ENCODE measurements at regions not wholly inside any gene's neighbourhood (a gene's known extent, or its start where the extent isn't known, plus 50 kb on each side); places are given as distances from the start of the nearest gene placed in this dataset.

DNA sequence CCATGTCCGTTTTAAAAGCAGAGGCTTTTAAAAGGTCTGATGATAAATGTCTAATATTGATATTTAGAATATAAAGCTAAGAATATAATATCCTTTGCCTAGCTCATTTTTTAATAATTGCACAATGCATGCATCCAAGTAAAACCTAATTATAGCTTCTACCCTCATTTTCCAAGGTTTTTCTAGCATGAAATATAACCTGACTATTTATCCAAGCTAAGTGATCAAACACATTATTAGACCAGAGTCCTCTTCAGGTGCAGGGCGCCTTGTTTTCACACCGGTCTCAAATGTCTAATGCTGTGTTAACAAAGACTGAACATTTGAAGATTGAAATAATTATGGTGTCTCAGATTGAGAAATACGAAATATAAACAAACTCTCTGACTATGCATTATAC lies 648.9 kb upstream of the CXADR start:
- TF ChIP-seq, protein P1, sequence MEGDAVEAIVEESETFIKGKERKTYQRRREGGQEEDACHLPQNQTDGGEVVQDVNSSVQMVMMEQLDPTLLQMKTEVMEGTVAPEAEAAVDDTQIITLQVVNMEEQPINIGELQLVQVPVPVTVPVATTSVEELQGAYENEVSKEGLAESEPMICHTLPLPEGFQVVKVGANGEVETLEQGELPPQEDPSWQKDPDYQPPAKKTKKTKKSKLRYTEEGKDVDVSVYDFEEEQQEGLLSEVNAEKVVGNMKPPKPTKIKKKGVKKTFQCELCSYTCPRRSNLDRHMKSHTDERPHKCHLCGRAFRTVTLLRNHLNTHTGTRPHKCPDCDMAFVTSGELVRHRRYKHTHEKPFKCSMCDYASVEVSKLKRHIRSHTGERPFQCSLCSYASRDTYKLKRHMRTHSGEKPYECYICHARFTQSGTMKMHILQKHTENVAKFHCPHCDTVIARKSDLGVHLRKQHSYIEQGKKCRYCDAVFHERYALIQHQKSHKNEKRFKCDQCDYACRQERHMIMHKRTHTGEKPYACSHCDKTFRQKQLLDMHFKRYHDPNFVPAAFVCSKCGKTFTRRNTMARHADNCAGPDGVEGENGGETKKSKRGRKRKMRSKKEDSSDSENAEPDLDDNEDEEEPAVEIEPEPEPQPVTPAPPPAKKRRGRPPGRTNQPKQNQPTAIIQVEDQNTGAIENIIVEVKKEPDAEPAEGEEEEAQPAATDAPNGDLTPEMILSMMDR (IDR thresholded peaks at IDR 0.05) = no peak
- TF ChIP-seq POLR2A (IDR thresholded peaks at IDR 0.05) = no peak
- intact Hi-C loops (cut with DNase I) = no loop called here
- no peak overlapping the region for H3K4me3 ChIP-seq (replicated peaks in 1 of 3)
- H3K9me3 ChIP-seq = no peaks in the 10 kb centered on the region
- no peaks in the 10 kb centered on the region for H3K27me3 ChIP-seq
- H3K4me1 ChIP-seq = no peaks in the 10 kb centered on the region
- 86 to 87% methylated on average over 4 of the region's 4 CpGs for WGBS, 2 donors
- DNase-seq = no peak
- H3K36me3 ChIP-seq = no peaks in the 10 kb centered on the region
- no peak overlapping the region for H3K27ac ChIP-seq

DNA sequence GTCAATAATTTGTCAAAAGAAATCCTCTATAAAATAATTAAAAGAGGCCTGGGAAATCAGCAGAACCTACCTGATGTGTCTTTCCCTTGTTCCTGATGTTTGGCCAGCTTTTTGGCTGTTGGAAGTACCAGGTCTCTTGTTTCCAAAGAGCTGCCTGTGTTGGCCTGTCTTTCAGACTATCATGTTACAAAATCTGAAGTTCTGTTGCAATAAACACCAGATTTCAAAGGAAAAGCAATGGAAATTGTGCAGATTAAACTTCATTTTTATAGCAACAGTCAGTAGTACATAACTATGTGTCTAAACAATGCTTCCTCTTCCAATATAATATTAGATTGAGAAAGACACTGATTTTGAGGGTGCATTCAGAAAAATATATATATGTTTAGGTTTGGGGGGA lies 647.2 kb upstream of the CXADR start:
- no peak for DNase-seq
- H3K9me3 ChIP-seq = no peaks in the 10 kb centered on the region
- no peak overlapping the region for H3K4me3 ChIP-seq (replicated peaks in 1 of 3)
- H3K27ac ChIP-seq = no peak overlapping the region
- TF ChIP-seq, protein P1 (IDR thresholded peaks at IDR 0.05) = no peak
- TF ChIP-seq POLR2A (IDR thresholded peaks at IDR 0.05) = no peak
- H3K4me1 ChIP-seq = no peaks in the 10 kb centered on the region
- no peaks in the 10 kb centered on the region for H3K27me3 ChIP-seq
- H3K36me3 ChIP-seq = no peaks in the 10 kb centered on the region
- intact Hi-C loops (cut with DNase I) = no loop called here

DNA sequence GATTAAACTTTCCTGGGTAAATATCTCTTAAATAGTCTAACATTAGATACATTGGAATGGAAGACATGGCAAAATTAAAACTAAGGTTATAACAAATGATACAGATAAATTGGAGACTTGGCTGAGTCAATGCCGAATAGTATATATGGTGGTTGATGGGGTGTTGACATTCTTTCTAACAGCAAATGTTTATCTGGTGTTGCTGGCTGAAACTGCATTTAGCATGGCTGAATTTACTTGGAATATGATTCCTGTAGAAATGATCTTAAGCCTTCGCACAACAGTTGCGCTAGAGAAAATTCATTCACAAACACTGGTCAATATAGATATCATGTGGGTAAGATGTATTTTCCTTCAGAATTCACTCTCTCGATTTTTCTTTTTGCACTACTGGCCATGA lies 646.0 kb upstream of the CXADR start:
- no peak overlapping the region for H3K4me3 ChIP-seq (replicated peaks in 1 of 3)
- no peaks in the 10 kb centered on the region for H3K27me3 ChIP-seq
- DNase-seq = no peak
- no peak for TF ChIP-seq POLR2A (IDR thresholded peaks at IDR 0.05)
- TF ChIP-seq, protein P1 (IDR thresholded peaks at IDR 0.05) = no peak
- intact Hi-C loops (cut with DNase I) = no loop called here
- WGBS, 2 donors = 94 to 95% methylated on average over 4 of the region's 4 CpGs
- H3K9me3 ChIP-seq = no peaks in the 10 kb centered on the region
- H3K4me1 ChIP-seq = no peaks in the 10 kb centered on the region
- H3K36me3 ChIP-seq = no peaks in the 10 kb centered on the region
- H3K27ac ChIP-seq = no peak overlapping the region

DNA sequence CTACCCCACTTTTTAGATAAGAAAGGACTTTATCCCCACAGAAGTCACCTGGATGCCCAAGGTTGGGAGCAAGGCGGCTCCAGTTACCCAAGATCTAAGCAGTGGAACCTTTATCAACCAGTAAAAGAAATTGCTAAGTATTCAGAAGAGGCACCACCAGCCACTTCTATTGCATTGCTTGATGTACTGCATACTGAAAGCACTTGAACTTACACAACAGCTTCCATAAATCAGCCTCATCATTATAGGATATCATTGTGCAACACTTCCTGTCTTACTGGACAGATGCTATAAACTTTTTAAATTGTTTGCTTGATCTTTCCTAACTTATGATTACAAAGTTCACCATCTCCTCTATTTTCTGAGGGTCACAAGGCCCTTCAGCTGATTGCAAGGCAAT lies 642.7 kb upstream of the CXADR start:
- Histone ChIP-seq H3K27ac (no peak overlapping the region), H3K4me3 (replicated peaks in 1 of 3) (no peak overlapping the region), H3K27me3 (no peaks in the 10 kb centered on the region), H3K9me3 (no peaks in the 10 kb centered on the region), H3K36me3 (no peaks in the 10 kb centered on the region), H3K4me1 (no peaks in the 10 kb centered on the region)
- no peak for DNase-seq
- intact Hi-C loops (cut with DNase I) = no loop called here
- no peak for TF ChIP-seq POLR2A (IDR thresholded peaks at IDR 0.05)
- 96% methylated on average over 1 of the region's 1 CpG for WGBS, 2 donors

DNA sequence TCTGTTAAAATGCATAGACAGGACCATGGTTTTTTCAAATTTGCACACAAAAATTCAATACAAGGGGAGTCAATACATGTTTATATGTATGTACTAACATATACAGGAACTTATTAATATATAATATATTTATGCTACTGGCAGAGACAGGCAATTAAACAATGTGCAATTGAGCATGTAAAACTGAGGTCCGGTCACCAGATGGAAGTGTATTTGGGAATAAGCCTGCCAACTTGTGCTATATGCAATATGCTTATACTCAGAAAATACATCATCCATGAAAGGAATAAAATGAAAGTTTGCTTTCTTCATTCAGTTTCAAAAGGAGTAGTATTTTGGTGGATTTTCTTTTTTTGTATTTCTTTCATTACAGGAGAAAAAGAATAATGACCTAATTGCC lies 640.2 kb upstream of the CXADR start:
- Histone ChIP-seq H3K27me3 (no peaks in the 10 kb centered on the region), H3K4me1 (no peaks in the 10 kb centered on the region), H3K27ac (no peak overlapping the region), H3K36me3 (no peaks in the 10 kb centered on the region), H3K9me3 (no peaks in the 10 kb centered on the region), H3K4me3 (replicated peaks in 1 of 3) (no peak overlapping the region)
- WGBS, 2 donors = 78 to 81% methylated on average over 1 of the region's 1 CpG
- intact Hi-C loops (cut with DNase I) = no loop called here
- no peak for TF ChIP-seq POLR2A (IDR thresholded peaks at IDR 0.05)
- TF ChIP-seq, protein P1 (IDR thresholded peaks at IDR 0.05) = no peak
- no peak for DNase-seq

DNA sequence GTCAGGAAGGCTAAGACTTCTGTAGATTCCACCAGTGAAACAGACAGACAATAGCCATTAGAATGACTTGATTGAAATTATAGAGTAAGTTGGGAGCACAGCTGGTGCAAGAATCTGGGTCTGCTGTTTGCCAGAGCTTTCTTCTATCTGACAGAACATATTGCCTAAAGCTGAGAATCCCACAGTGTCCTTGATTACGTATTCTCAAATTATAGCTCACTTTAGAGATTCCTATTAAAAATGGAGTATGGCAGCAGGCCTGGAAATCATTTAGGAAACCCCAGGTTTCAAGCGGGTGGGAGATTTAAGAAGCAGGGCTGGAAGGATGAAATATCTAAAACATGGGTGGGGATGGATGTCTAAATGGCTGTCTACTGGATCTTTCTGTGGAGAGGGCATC lies 639.7 kb upstream of the CXADR start:
- intact Hi-C loops (cut with DNase I) = no loop called here
- WGBS, 2 donors = 95 to 100% methylated on average over 2 of the region's 2 CpGs
- Histone ChIP-seq H3K4me1 (no peaks in the 10 kb centered on the region), H3K36me3 (no peaks in the 10 kb centered on the region), H3K27me3 (no peaks in the 10 kb centered on the region), H3K27ac (no peak overlapping the region), H3K9me3 (no peaks in the 10 kb centered on the region), H3K4me3 (replicated peaks in 1 of 3) (no peak overlapping the region)
- DNase-seq = no peak
- TF ChIP-seq, protein P1 (IDR thresholded peaks at IDR 0.05) = no peak
- TF ChIP-seq POLR2A (IDR thresholded peaks at IDR 0.05) = no peak
